Muscle of leg (tissue), 3 donors: ENCODE measurements at regions not wholly inside any gene's neighbourhood (a gene's known extent, or its start where the extent isn't known, plus 50 kb on each side); places are given as distances from the start of the nearest gene placed in this dataset.

Experiments used
- DNase-seq: peaks from one replicate; pipeline ENCODE4 v3.0.0; 2013
- H3K27ac ChIP-seq: one replicate; pipeline ENCODE4 v1.5.1; 2013; ENCODE audit warnings: mild to moderate bottlenecking, low read length, control low read depth
- H3K27me3 ChIP-seq: one replicate; pipeline ENCODE4 v1.6.1; 2013; ENCODE audit warnings: low read length; ENCODE audit not compliant: control insufficient read depth, insufficient read depth
- H3K36me3 ChIP-seq: one replicate; pipeline ENCODE4 v1.6.1; 2013; ENCODE audit warnings: low read length; ENCODE audit not compliant: control insufficient read depth, insufficient read depth
- H3K4me1 ChIP-seq: one replicate; pipeline ENCODE4 v1.6.1; 2013; ENCODE audit warnings: low read length; ENCODE audit not compliant: control insufficient read depth, insufficient read depth
- H3K4me3 ChIP-seq: one replicate; pipeline ENCODE4 v1.5.1; 2013; ENCODE audit warnings: low read length, control low read depth
- H3K9me3 ChIP-seq: replicated peaks from 2 replicates; pipeline ENCODE4 v1.6.1; 2013; ENCODE audit warnings: low read depth, low read length; ENCODE audit not compliant: control insufficient read depth
- WGBS: methylation state at CpG from one replicate; pipeline ENCODE4 v1.1.5; 2013; ENCODE audit warnings: missing lambda C conversion rate; ENCODE audit not compliant: insufficient coverage; 5-methylcytosine and 5-hydroxymethylcytosine counted together

DNA sequence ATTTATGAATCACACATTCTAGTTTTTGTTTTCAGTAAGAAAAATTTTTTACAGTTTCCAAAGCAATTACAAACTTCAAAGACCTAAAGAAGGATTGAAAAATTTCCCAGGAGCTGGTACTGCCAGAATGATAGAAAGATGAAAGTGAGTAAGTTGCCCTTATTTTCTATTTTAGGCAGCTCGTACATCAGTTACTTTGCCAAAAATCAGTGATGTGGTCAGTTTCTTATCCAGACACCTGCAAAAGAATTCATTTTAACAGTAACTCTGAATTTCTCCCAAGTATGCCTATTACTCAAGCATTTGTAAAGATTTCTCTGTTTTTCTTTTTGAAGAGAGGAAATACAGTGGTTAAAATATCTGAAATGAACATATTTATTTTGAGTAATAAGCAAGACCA is 976.3 kb upstream of the RAG2 start:
- H3K27me3 ChIP-seq, result no peaks in the 10 kb centered on the region
- H3K9me3 ChIP-seq, result no peaks in the 10 kb centered on the region
- DNase-seq, result no peak
- WGBS, result no CpG with 5 or more reads among the region's 1 CpG
- no peak overlapping the region for H3K27ac ChIP-seq
- H3K4me1 ChIP-seq, result no peaks in the 10 kb centered on the region
- H3K4me3 ChIP-seq, result no peak overlapping the region
- H3K36me3 ChIP-seq, result no peaks in the 10 kb centered on the region

GRCh38 chr11:37572491-37573171 is 974.6 kb upstream of the RAG2 start:
- Histone ChIP-seq H3K27me3 (no peaks in the 10 kb centered on the region), H3K27ac (no peak overlapping the region), H3K4me1 (no peaks in the 10 kb centered on the region), H3K36me3 (no peaks in the 10 kb centered on the region), H3K9me3 (no peaks in the 10 kb centered on the region), H3K4me3 (no peak overlapping the region)
- no CpG with 5 or more reads among the region's 1 CpG for WGBS
- DNase-seq, result no peak

DNA sequence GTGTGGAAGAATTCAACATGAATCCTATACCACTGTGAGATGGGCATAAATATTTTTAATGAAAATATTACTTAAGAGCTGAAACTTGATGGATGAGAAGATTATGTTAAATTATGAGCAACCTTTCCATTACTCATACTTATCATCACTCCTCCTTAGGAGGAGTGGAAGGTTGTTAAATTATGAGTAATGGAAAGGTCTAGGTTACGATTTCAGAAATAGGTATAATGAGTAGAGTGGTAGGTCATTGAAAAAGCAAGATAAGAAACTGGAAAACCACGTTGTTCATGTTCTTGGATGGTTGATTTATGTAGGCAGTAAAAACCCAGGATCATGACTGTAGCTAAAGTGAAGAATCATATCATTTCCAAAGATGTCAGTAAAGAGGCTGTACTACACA is 973.2 kb upstream of the RAG2 start:
- H3K27ac ChIP-seq, result no peak overlapping the region
- no peaks in the 10 kb centered on the region for H3K27me3 ChIP-seq
- H3K4me1 ChIP-seq, result no peaks in the 10 kb centered on the region
- no peaks in the 10 kb centered on the region for H3K9me3 ChIP-seq
- DNase-seq, result no peak
- 80% methylated on average over 1 of the region's 2 CpGs for WGBS
- no peak overlapping the region for H3K4me3 ChIP-seq
- H3K36me3 ChIP-seq, result no peaks in the 10 kb centered on the region

GRCh38 chr11:37560991-37561390 is 963.0 kb upstream of the RAG2 start:
- Histone ChIP-seq H3K27ac (no peak overlapping the region), H3K27me3 (no peaks in the 10 kb centered on the region), H3K4me3 (no peak overlapping the region), H3K9me3 (no peaks in the 10 kb centered on the region), H3K36me3 (no peaks in the 10 kb centered on the region), H3K4me1 (no peaks in the 10 kb centered on the region)
- DNase-seq, result no peak
- WGBS, result no CpG with 5 or more reads among the region's 2 CpGs

- H3K27ac ChIP-seq, result no peak overlapping the region
- DNase-seq, result no peak
Measured at GRCh38 chr11:37560346-37560745, 962.3 kb upstream of the RAG2 start.

DNA sequence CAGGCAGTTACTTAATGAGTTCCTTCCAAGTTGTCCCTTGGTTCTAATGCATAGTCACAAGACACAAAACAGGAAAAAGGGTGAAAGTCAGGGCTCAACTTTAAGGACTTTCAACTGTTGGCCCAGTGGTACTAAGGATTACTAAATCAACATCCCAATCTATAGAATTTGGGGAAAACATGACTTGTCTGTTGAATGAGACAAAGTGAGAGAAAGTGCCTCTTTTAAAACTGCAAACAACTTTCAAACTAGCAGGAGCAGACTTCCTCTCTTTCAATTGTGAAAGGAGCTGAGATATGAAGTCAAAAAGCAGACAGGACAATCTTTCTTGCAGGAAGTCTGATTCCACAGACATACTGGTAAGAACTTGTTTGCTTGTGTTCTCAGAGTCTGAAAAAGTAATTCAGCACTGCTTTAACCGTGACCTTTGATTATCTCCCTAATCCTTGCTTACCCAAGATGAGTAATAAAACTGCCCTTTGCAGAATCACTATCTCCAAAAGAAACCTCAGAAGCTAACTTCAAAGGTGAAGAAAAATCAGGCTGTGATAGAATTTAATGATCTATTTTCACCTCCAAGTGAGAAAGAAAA is 960.7 kb upstream of the RAG2 start:
- H3K27me3 ChIP-seq, result no peaks in the 10 kb centered on the region
- H3K27ac ChIP-seq, result no peak overlapping the region
- DNase-seq, result no peak
- no peaks in the 10 kb centered on the region for H3K36me3 ChIP-seq
- no peaks in the 10 kb centered on the region for H3K4me1 ChIP-seq
- WGBS, result no CpG with 5 or more reads among the region's 1 CpG
- H3K9me3 ChIP-seq, result no peaks in the 10 kb centered on the region
- no peak overlapping the region for H3K4me3 ChIP-seq

More at GRCh38 chr11:37560346-37560745, 962.3 kb upstream of the RAG2 start:
- Histone ChIP-seq H3K4me3 (no peak overlapping the region), H3K4me1 (no peaks in the 10 kb centered on the region), H3K36me3 (no peaks in the 10 kb centered on the region), H3K27me3 (no peaks in the 10 kb centered on the region), H3K9me3 (no peaks in the 10 kb centered on the region)
- WGBS, result 64% methylated on average over 4 of the region's 4 CpGs

DNA sequence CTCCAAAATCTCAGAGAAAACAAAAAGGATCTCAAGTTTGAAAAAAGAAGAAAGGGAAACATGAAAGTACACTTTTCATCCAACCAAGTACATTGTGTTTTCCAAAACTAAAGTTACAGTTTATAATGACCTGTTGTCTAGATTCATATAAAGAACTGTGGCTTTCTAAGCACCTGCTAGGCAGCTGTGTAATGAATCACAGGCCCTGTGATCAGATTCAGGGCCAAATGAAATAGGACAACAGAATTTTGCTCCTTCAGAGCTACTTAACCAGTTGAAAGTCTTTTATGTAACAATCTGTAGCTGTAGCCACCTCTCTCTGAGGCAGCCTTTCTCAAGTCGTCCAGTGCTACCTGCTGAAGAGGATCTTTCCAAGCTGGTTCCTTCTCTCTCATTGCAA is 960.0 kb upstream of the RAG2 start:
- peak; percentile 40 for DNase-seq
- WGBS, result no CpG with 5 or more reads among the region's 1 CpG
- H3K4me1 ChIP-seq, result no peaks in the 10 kb centered on the region
- no peak overlapping the region for H3K4me3 ChIP-seq
- H3K27ac ChIP-seq, result no peak overlapping the region
- no peaks in the 10 kb centered on the region for H3K27me3 ChIP-seq
- no peaks in the 10 kb centered on the region for H3K9me3 ChIP-seq
- no peaks in the 10 kb centered on the region for H3K36me3 ChIP-seq

DNA sequence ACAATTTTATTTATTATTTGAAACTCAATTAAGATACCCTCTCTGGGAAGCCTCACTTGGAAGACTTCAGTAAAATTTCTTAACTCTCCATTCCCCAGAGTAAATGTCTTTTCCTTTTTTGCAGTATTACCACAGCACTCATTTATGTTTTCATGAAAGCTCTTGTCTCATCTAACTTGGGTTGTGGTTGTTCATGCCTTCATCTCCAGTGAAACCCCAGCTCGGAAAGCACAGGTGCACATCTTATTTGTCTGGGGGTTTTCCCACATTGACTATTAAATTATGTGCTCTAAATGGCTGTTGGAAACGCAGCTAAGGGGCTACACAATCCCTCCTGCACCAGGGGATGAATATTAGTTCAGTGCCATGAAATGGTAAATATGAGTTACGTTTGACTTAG is 954.2 kb upstream of the RAG2 start:
- H3K27ac ChIP-seq, result no peak overlapping the region
- H3K4me3 ChIP-seq, result no peak overlapping the region
- no peaks in the 10 kb centered on the region for H3K27me3 ChIP-seq
- no peak for DNase-seq
- no peaks in the 10 kb centered on the region for H3K9me3 ChIP-seq
- H3K36me3 ChIP-seq, result no peaks in the 10 kb centered on the region
- WGBS, result no CpG with 5 or more reads among the region's 3 CpGs
- H3K4me1 ChIP-seq, result no peaks in the 10 kb centered on the region

- no peak overlapping the region for H3K27ac ChIP-seq
- no peaks in the 10 kb centered on the region for H3K27me3 ChIP-seq
- DNase-seq, result no peak
- no peaks in the 10 kb centered on the region for H3K4me1 ChIP-seq
- no peaks in the 10 kb centered on the region for H3K9me3 ChIP-seq
- no peaks in the 10 kb centered on the region for H3K36me3 ChIP-seq
- no peak overlapping the region for H3K4me3 ChIP-seq
Measured at GRCh38 chr11:37544491-37544890, 946.5 kb upstream of the RAG2 start.

DNA sequence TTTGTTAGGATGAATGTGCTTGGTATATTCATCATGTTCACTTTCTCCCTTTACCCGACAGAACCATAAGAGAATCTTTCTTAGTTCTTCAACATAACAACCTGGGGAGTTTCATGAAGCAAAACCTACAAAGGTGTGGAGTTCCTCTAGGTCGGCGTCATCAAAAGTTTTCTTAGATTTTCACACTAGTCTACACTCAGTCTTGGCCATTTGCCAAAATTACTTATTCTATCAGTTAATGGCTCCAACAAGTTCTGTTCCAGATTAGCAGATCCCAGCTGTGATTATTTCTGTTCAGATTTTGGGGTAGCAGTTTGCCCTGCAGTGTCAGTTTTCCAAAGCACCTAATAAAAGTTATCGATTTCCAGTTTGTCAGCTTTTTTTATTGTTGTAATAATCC is 935.8 kb upstream of the RAG2 start:
- 25% methylated on average over 1 of the region's 4 CpGs for WGBS

GRCh38 chr11:37533087-37533486 is 935.1 kb upstream of the RAG2 start:
- no CpG with 5 or more reads among the region's 2 CpGs for WGBS
- Histone ChIP-seq H3K36me3 (no peaks in the 10 kb centered on the region), H3K27me3 (no peaks in the 10 kb centered on the region), H3K27ac (no peak overlapping the region), H3K9me3 (peaks cover 8% of the 10 kb centered on the region), H3K4me3 (no peak overlapping the region), H3K4me1 (no peaks in the 10 kb centered on the region)
- DNase-seq, result no peak

More for the DNA sequence above, 935.8 kb upstream of the RAG2 start:
- DNase-seq, result no peak
- no peaks in the 10 kb centered on the region for H3K36me3 ChIP-seq
- H3K4me3 ChIP-seq, result no peak overlapping the region
- no peaks in the 10 kb centered on the region for H3K27me3 ChIP-seq
- H3K27ac ChIP-seq, result no peak overlapping the region
- H3K4me1 ChIP-seq, result no peaks in the 10 kb centered on the region
- H3K9me3 ChIP-seq, result peaks cover 6% of the 10 kb centered on the region
